Mammary epithelial cell (primary cell): ENCODE measurements at regions not wholly inside any gene's neighbourhood (a gene's known extent, or its start where the extent isn't known, plus 50 kb on each side); places are given as distances from the start of the nearest gene placed in this dataset.

ENCODE experiments used
- EZH2 ChIP-seq: IDR thresholded peaks from 2 replicates; pipeline ENCODE4 v1.6.1; 2012; ENCODE audit warnings: low read length, inconsistent platforms, borderline replicate concordance
- TF ChIP-seq, protein P1 (sequence below), 2 donors: IDR thresholded peaks in 1 of 2; conservative IDR thresholded peaks in 1 of 2; 2 replicates each; pipeline ENCODE4 v1.5.1; 2011 to 2012; ENCODE audit warnings: inconsistent platforms in 2 of 2, low read length in 2 of 2, mild to moderate bottlenecking in 2 of 2, control low read depth in 1 of 2, low read depth in 1 of 2; ENCODE audit not compliant: insufficient read depth in 1 of 2; ENCODE audit errors: extremely low read depth in 1 of 2

DNA sequence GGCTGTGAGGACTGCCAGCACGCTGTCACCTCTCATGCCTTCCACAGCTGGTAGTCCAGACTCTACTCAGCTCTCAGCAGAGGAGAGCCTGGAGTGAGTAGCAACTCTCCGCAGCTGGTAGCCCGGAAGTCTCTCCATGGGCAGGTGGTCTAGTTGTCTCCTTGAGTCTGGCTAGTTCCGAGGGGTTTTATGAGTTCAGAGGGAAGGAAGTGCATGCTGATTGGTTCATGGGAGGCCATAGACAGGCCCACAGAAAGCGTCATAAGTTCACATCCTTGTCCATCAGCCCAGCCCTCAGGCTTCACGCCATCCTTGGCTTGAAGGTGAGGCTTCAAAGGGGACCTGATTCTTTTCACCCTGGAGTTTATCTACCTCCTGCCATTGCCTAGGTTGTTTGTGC is 2662.4 kb upstream of the PCDH20 start:
- no peak for TF ChIP-seq EZH2
- TF ChIP-seq, protein P1, sequence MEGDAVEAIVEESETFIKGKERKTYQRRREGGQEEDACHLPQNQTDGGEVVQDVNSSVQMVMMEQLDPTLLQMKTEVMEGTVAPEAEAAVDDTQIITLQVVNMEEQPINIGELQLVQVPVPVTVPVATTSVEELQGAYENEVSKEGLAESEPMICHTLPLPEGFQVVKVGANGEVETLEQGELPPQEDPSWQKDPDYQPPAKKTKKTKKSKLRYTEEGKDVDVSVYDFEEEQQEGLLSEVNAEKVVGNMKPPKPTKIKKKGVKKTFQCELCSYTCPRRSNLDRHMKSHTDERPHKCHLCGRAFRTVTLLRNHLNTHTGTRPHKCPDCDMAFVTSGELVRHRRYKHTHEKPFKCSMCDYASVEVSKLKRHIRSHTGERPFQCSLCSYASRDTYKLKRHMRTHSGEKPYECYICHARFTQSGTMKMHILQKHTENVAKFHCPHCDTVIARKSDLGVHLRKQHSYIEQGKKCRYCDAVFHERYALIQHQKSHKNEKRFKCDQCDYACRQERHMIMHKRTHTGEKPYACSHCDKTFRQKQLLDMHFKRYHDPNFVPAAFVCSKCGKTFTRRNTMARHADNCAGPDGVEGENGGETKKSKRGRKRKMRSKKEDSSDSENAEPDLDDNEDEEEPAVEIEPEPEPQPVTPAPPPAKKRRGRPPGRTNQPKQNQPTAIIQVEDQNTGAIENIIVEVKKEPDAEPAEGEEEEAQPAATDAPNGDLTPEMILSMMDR (conservative IDR thresholded peaks at IDR 0.05 in 1 of 2, IDR thresholded peaks at IDR 0.05 in 1 of 2; ENCODE audit: extremely low read depth in 1 of 2, insufficient read depth in 1 of 2, low read depth in 1 of 2, low read length in 2 of 2), result no peak
